Mesothelial cell of epicardium (in vitro differentiated cells): ENCODE measurements at regions not wholly inside any gene's neighbourhood (a gene's known extent, or its start where the extent isn't known, plus 50 kb on each side); places are given as distances from the start of the nearest gene placed in this dataset.

Source experiments
- DNase-seq, 2 experiments: peaks; one replicate each; pipeline ENCODE4 v3.0.0; 2021; ENCODE audit warnings: low spot score in 2 of 2; ENCODE audit not compliant: unreplicated experiment in 2 of 2
- H3K27ac Mint-ChIP-seq: 2 replicates; pipeline ENCODE4 v1.8.0; 2021; ENCODE audit warnings: mixed read lengths
- H3K27me3 Mint-ChIP-seq: 2 replicates; pipeline ENCODE4 v1.8.0; 2021; ENCODE audit warnings: low read depth, mixed read lengths
- H3K36me3 Mint-ChIP-seq: 2 replicates; pipeline ENCODE4 v1.8.0; 2021; ENCODE audit warnings: mixed read lengths
- H3K4me1 Mint-ChIP-seq: 2 replicates; pipeline ENCODE4 v1.8.0; 2021; ENCODE audit warnings: mixed read lengths
- H3K4me3 Mint-ChIP-seq: 2 replicates; pipeline ENCODE4 v1.8.0; 2021; ENCODE audit warnings: mild to moderate bottlenecking, moderate library complexity, mixed read lengths
- H3K9me3 Mint-ChIP-seq: 2 replicates; pipeline ENCODE4 v1.8.0; 2021; ENCODE audit warnings: mixed read lengths
- CTCF ChIP-seq: fragments of 200-600 bp; sonication (generic); IDR thresholded peaks from one replicate; pipeline ENCODE4 v1.5.0; 2021; ENCODE audit warnings: antibody characterized with exemption; ENCODE audit not compliant: unreplicated experiment

GRCh38 chr6:56745971-56746370, 103.3 kb upstream of the DST start:
- TF ChIP-seq CTCF, result no peak
- H3K4me1 Mint-ChIP-seq, result peaks cover 52% of the 10 kb centered on the region
- H3K27ac Mint-ChIP-seq, result peak overlapping the region; percentile 62
- no peak overlapping the region for H3K4me3 Mint-ChIP-seq
- no peaks in the 10 kb centered on the region for H3K36me3 Mint-ChIP-seq
- H3K9me3 Mint-ChIP-seq, result no peaks in the 10 kb centered on the region
- H3K27me3 Mint-ChIP-seq, result no peaks in the 10 kb centered on the region
- no peak for DNase-seq

GRCh38 chr6:56745081-56745480, 102.4 kb upstream of the DST start:
- no peak for DNase-seq
- Mint-ChIP-seq H3K4me3 (no peak overlapping the region), H3K9me3 (no peaks in the 10 kb centered on the region), H3K27ac (peak overlapping the region; percentile 65), H3K36me3 (no peaks in the 10 kb centered on the region), H3K4me1 (peaks cover 52% of the 10 kb centered on the region), H3K27me3 (no peaks in the 10 kb centered on the region)
- no peak for TF ChIP-seq CTCF

- Mint-ChIP-seq H3K4me1 (peaks cover 50% of the 10 kb centered on the region), H3K27me3 (no peaks in the 10 kb centered on the region), H3K27ac (peak overlapping the region; percentile 65), H3K4me3 (no peak overlapping the region), H3K9me3 (no peaks in the 10 kb centered on the region), H3K36me3 (no peaks in the 10 kb centered on the region)
- TF ChIP-seq CTCF, result no peak
- DNase-seq, result no peak
Observed at GRCh38 chr6:56744528-56744927, 101.8 kb upstream of the DST start.

GRCh38 chr6:56742122-56742791, 99.6 kb upstream of the DST start:
- H3K36me3 Mint-ChIP-seq, result no peaks in the 10 kb centered on the region
- H3K9me3 Mint-ChIP-seq, result no peaks in the 10 kb centered on the region
- no peak for DNase-seq
- H3K27ac Mint-ChIP-seq, result peak overlapping the region; percentile 61
- peaks cover 50% of the 10 kb centered on the region for H3K4me1 Mint-ChIP-seq
- H3K27me3 Mint-ChIP-seq, result no peaks in the 10 kb centered on the region
- H3K4me3 Mint-ChIP-seq, result peak overlapping the region; percentile 35
- TF ChIP-seq CTCF, result no peak

GRCh38 chr6:56741472-56741871, 98.8 kb upstream of the DST start:
- DNase-seq, result no peak
- H3K36me3 Mint-ChIP-seq, result no peaks in the 10 kb centered on the region
- no peaks in the 10 kb centered on the region for H3K27me3 Mint-ChIP-seq
- TF ChIP-seq CTCF, result no peak
- peaks cover 42% of the 10 kb centered on the region for H3K4me1 Mint-ChIP-seq
- no peaks in the 10 kb centered on the region for H3K9me3 Mint-ChIP-seq
- H3K4me3 Mint-ChIP-seq, result no peak overlapping the region
- H3K27ac Mint-ChIP-seq, result peak overlapping the region; percentile 85
